ENCODE measurements at regions not wholly inside any gene's neighbourhood (a gene's known extent, or its start where the extent isn't known, plus 50 kb on each side); places are given as distances from the start of the nearest gene placed in this dataset.

GRCh38 chr2:176622792-176623191 lies 353.6 kb downstream of the MTX2 start:
- TF ChIP-seq EP300 (IDR thresholded peaks at IDR 0.05; ENCODE audit: borderline replicate concordance) (no peak), CREB1 (IDR thresholded peaks at IDR 0.05; ENCODE audit: low read depth) (no peak), NFIC (IDR thresholded peaks at IDR 0.05) (no peak), TCF12 (IDR thresholded peaks at IDR 0.05; ENCODE audit: low read depth) (no peak), ZBTB7A (IDR thresholded peaks at IDR 0.05; ENCODE audit: low read depth) (no peak), RAD21 (IDR thresholded peaks at IDR 0.05; ENCODE audit: low read depth) (no peak), YY1 (IDR thresholded peaks at IDR 0.05; ENCODE audit: low read depth) (no peak), REST (IDR thresholded peaks at IDR 0.05; ENCODE audit: low read depth) (no peak), USF1 (IDR thresholded peaks at IDR 0.05) (no peak), FOXM1 (IDR thresholded peaks at IDR 0.05; ENCODE audit: borderline replicate concordance, low read depth) (no peak), MAX (IDR thresholded peaks at IDR 0.05) (no peak), TAF1 (IDR thresholded peaks at IDR 0.05; ENCODE audit: low read depth) (no peak), TEAD4 (IDR thresholded peaks at IDR 0.05) (no peak), EGR1 (IDR thresholded peaks at IDR 0.05) (no peak), CEBPB (IDR thresholded peaks at IDR 0.05) (no peak)

GRCh38 chr2:176626796-176627195 lies 357.6 kb downstream of the MTX2 start:
- TF ChIP-seq FOXM1 (IDR thresholded peaks at IDR 0.05; ENCODE audit: borderline replicate concordance, low read depth) (no peak), NFIC (IDR thresholded peaks at IDR 0.05) (no peak), TCF12 (IDR thresholded peaks at IDR 0.05; ENCODE audit: low read depth) (no peak), REST (IDR thresholded peaks at IDR 0.05; ENCODE audit: low read depth) (no peak), CEBPB (IDR thresholded peaks at IDR 0.05) (no peak), EP300 (IDR thresholded peaks at IDR 0.05; ENCODE audit: borderline replicate concordance) (no peak), CREB1 (IDR thresholded peaks at IDR 0.05; ENCODE audit: low read depth) (no peak), TAF1 (IDR thresholded peaks at IDR 0.05; ENCODE audit: low read depth) (no peak), ZBTB7A (IDR thresholded peaks at IDR 0.05; ENCODE audit: low read depth) (no peak), RAD21 (IDR thresholded peaks at IDR 0.05; ENCODE audit: low read depth) (no peak), MAX (IDR thresholded peaks at IDR 0.05) (no peak), YY1 (IDR thresholded peaks at IDR 0.05; ENCODE audit: low read depth) (no peak), USF1 (IDR thresholded peaks at IDR 0.05) (no peak), TEAD4 (IDR thresholded peaks at IDR 0.05) (no peak), EGR1 (IDR thresholded peaks at IDR 0.05) (no peak)

GRCh38 chr2:176628438-176628837 lies 359.2 kb downstream of the MTX2 start:
- TF ChIP-seq FOXM1 (IDR thresholded peaks at IDR 0.05; ENCODE audit: borderline replicate concordance, low read depth) (no peak), NFIC (IDR thresholded peaks at IDR 0.05) (no peak), EP300 (IDR thresholded peaks at IDR 0.05; ENCODE audit: borderline replicate concordance) (no peak), CREB1 (IDR thresholded peaks at IDR 0.05; ENCODE audit: low read depth) (no peak)

- TF ChIP-seq CEBPB (IDR thresholded peaks at IDR 0.05): no peak
- no peak for TF ChIP-seq YY1 (IDR thresholded peaks at IDR 0.05; ENCODE audit: low read depth)
- TF ChIP-seq ZBTB7A (IDR thresholded peaks at IDR 0.05; ENCODE audit: low read depth): no peak
- no peak for TF ChIP-seq TAF1 (IDR thresholded peaks at IDR 0.05; ENCODE audit: low read depth)
- TF ChIP-seq RAD21 (IDR thresholded peaks at IDR 0.05; ENCODE audit: low read depth): no peak
- TF ChIP-seq USF1 (IDR thresholded peaks at IDR 0.05): no peak
- TF ChIP-seq FOXM1 (IDR thresholded peaks at IDR 0.05; ENCODE audit: borderline replicate concordance, low read depth): no peak
- no peak for TF ChIP-seq TEAD4 (IDR thresholded peaks at IDR 0.05)
- TF ChIP-seq MAX (IDR thresholded peaks at IDR 0.05): no peak
- no peak for TF ChIP-seq TCF12 (IDR thresholded peaks at IDR 0.05; ENCODE audit: low read depth)
- TF ChIP-seq EGR1 (IDR thresholded peaks at IDR 0.05): no peak
- TF ChIP-seq NFIC (IDR thresholded peaks at IDR 0.05): no peak
- no peak for TF ChIP-seq EP300 (IDR thresholded peaks at IDR 0.05; ENCODE audit: borderline replicate concordance)
- no peak for TF ChIP-seq REST (IDR thresholded peaks at IDR 0.05; ENCODE audit: low read depth)
- TF ChIP-seq CREB1 (IDR thresholded peaks at IDR 0.05; ENCODE audit: low read depth): no peak
Measured at GRCh38 chr2:176633754-176634153, 364.5 kb downstream of the MTX2 start.
